Gastroesophageal sphincter (tissue), 4 donors: ENCODE measurements at regions not wholly inside any gene's neighbourhood (a gene's known extent, or its start where the extent isn't known, plus 50 kb on each side); places are given as distances from the start of the nearest gene placed in this dataset.
"Not testable (repeated sequence)": the region's sequence is repeated elsewhere in the genome, so short reads cannot be mapped to it uniquely, and the experiment has no call there.

Source experiments
- ATAC-seq: fragments of 150-250 bp; one replicate; pipeline ENCODE4 v1.9.1; 2016; ENCODE audit warnings: mild to moderate bottlenecking, moderate library complexity
- H3K27ac ChIP-seq, 4 donors: fragments of 200-600 bp; sonication (generic) in 3 of 4; 1 replicate in 3 of 4; 2 replicates in 1 of 4; pipeline ENCODE4 v1.5.1; 2016 to 2019
- H3K27me3 ChIP-seq: fragments of 200-600 bp; sonication (generic); one replicate; pipeline ENCODE4 v1.5.1; 2019
- H3K36me3 ChIP-seq, 2 donors: fragments of 200-600 bp; sonication (generic); one replicate each; pipeline ENCODE4 v1.5.1; 2019; ENCODE audit warnings: control low read depth in 1 of 2
- H3K4me1 ChIP-seq, 3 donors: fragments of 200-600 bp; sonication (generic); 1 replicate in 2 of 3; 2 replicates in 1 of 3; pipeline ENCODE4 v1.5.1; 2016 to 2019; ENCODE audit warnings: control low read depth in 2 of 3
- H3K4me3 ChIP-seq, 2 donors: fragments of 200-600 bp; sonication (generic); one replicate each; pipeline ENCODE4 v1.5.1; 2019; ENCODE audit warnings: mild to moderate bottlenecking in 1 of 2, moderate library complexity in 1 of 2
- H3K9me3 ChIP-seq, 3 donors: fragments of 200-600 bp; sonication (generic); one replicate each; pipeline ENCODE4 v1.5.1; 2017 to 2019; ENCODE audit warnings: control low read depth in 2 of 3
- EP300 ChIP-seq: sonication (generic); formaldehyde crosslinking; IDR thresholded peaks from one replicate; pipeline ENCODE4 v1.6.1; 2017; ENCODE audit warnings: antibody characterized with exemption, mild to moderate bottlenecking
- POLR2A ChIP-seq, 2 donors: fragments of 450-650 bp; IDR thresholded peaks; one replicate each; pipeline ENCODE4 v1.6.1; 2017; ENCODE audit warnings: antibody characterized with exemption in 2 of 2, mild to moderate bottlenecking in 2 of 2, moderate library complexity in 1 of 2
- POLR2AphosphoS5 ChIP-seq: sonication (generic); formaldehyde crosslinking; IDR thresholded peaks from one replicate; pipeline ENCODE4 v1.6.1; 2017; ENCODE audit warnings: antibody characterized with exemption
- WGBS, 2 donors: methylation state at CpG; one replicate each; pipeline ENCODE4 v1.1.5; 2018; ENCODE audit warnings: low coverage in 1 of 2; 5-methylcytosine and 5-hydroxymethylcytosine counted together
- TF ChIP-seq, protein P1 (sequence below), 4 experiments: fragments of 200-600 bp in 2 of 4; fragments of 450-650 bp in 2 of 4; sonication (generic) in 1 of 4; IDR thresholded peaks; one replicate each; pipeline ENCODE4 v1.5.1; 2017 to 2019; ENCODE audit warnings: antibody characterized with exemption in 4 of 4, mild to moderate bottlenecking in 2 of 4, moderate library complexity in 2 of 4

- Histone ChIP-seq H3K36me3 (no peaks in the 10 kb centered on the region), H3K4me3 (no peak overlapping the region), H3K27me3 (no peaks in the 10 kb centered on the region), H3K4me1 (no peaks in the 10 kb centered on the region), H3K27ac (no peak overlapping the region), H3K9me3 (no peaks in the 10 kb centered on the region)
- ATAC-seq: no peak
- TF ChIP-seq POLR2AphosphoS5: no peak
- TF ChIP-seq, protein P1, sequence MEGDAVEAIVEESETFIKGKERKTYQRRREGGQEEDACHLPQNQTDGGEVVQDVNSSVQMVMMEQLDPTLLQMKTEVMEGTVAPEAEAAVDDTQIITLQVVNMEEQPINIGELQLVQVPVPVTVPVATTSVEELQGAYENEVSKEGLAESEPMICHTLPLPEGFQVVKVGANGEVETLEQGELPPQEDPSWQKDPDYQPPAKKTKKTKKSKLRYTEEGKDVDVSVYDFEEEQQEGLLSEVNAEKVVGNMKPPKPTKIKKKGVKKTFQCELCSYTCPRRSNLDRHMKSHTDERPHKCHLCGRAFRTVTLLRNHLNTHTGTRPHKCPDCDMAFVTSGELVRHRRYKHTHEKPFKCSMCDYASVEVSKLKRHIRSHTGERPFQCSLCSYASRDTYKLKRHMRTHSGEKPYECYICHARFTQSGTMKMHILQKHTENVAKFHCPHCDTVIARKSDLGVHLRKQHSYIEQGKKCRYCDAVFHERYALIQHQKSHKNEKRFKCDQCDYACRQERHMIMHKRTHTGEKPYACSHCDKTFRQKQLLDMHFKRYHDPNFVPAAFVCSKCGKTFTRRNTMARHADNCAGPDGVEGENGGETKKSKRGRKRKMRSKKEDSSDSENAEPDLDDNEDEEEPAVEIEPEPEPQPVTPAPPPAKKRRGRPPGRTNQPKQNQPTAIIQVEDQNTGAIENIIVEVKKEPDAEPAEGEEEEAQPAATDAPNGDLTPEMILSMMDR (IDR thresholded peaks at IDR 0.05): no peak
- no peak for TF ChIP-seq EP300
- TF ChIP-seq POLR2A (IDR thresholded peaks at IDR 0.05): no peak
- 65% methylated on average over 4 of the region's 4 CpGs; no CpG with 5 or more reads in 1 of the 2 donors for WGBS, 2 donors
These were observed 61.3 kb upstream of the PAX3 start for GRCh38 chr2:222360146-222360545.

GRCh38 chr2:222360997-222361396 is 62.2 kb upstream of the PAX3 start:
- 100% methylated on average over 1 of the region's 1 CpG for WGBS, 2 donors
- H3K36me3 ChIP-seq: no peaks in the 10 kb centered on the region
- no peak overlapping the region for H3K27ac ChIP-seq
- no peaks in the 10 kb centered on the region for H3K27me3 ChIP-seq
- TF ChIP-seq EP300 (no peak), POLR2A (IDR thresholded peaks at IDR 0.05) (no peak), POLR2AphosphoS5 (no peak)
- TF ChIP-seq, protein P1 (IDR thresholded peaks at IDR 0.05): no peak
- H3K4me3 ChIP-seq: no peak overlapping the region
- no peaks in the 10 kb centered on the region for H3K9me3 ChIP-seq
- H3K4me1 ChIP-seq: no peaks in the 10 kb centered on the region
- ATAC-seq: no peak

DNA sequence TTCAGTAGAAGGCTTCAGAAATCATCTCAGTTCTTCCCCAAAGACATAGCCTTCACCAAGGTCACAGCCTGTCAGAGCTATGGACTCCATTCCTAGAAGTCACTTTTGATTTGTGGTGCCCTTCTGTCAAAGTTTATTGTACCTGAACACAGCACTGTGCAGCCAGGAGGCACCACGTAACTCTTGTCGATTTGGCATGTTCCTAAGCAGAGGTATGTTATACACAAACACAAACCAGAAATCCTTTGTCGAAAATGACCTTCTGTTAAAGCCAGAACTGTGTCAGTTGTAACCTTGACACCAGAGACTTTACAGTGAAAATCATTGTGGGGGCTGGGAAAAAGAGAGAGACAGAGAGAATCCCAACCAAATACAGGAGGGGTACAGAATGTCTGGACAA is 62.6 kb upstream of the SGPP2 start:
- TF ChIP-seq, protein P1 (IDR thresholded peaks at IDR 0.05): no peak
- no peak for TF ChIP-seq POLR2A (IDR thresholded peaks at IDR 0.05)
- no peak for TF ChIP-seq POLR2AphosphoS5
- TF ChIP-seq EP300: no peak

DNA sequence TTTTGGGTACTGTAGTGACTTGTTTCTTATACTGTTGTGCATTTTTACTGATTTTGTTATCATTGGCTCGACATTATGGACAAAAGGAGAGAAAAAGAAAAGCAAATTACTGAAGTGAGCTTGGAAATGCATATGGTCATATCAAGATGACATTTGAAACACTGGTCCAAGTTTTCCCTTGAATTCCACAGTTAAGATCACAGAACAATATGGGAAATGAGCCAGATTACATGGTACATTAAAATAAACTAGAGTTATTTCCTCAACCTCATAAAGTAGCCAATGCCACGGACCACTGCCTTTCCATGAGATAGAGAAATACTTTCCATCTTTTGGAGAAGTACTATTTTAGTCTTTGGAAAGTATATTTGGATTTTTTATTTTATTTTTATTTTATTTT is 62.0 kb upstream of the SGPP2 start:
- no peak overlapping the region for H3K27ac ChIP-seq
- H3K36me3 ChIP-seq: no peaks in the 10 kb centered on the region
- no peaks in the 10 kb centered on the region for H3K9me3 ChIP-seq
- H3K4me1 ChIP-seq: no peaks in the 10 kb centered on the region
- no peak for ATAC-seq
- no peaks in the 10 kb centered on the region for H3K27me3 ChIP-seq
- 56 to 80% methylated on average over 2 of the region's 2 CpGs for WGBS, 2 donors
- TF ChIP-seq POLR2AphosphoS5 (no peak), POLR2A (IDR thresholded peaks at IDR 0.05) (no peak), EP300 (no peak)
- TF ChIP-seq, protein P1 (IDR thresholded peaks at IDR 0.05): no peak
- H3K4me3 ChIP-seq: no peak overlapping the region

More for the DNA sequence above, 62.6 kb upstream of the SGPP2 start:
- Histone ChIP-seq H3K9me3 (no peaks in the 10 kb centered on the region), H3K27ac (no peak overlapping the region), H3K4me1 (no peaks in the 10 kb centered on the region), H3K4me3 (no peak overlapping the region), H3K27me3 (no peaks in the 10 kb centered on the region), H3K36me3 (no peaks in the 10 kb centered on the region)
- no peak for ATAC-seq
- 70% methylated on average over 3 of the region's 3 CpGs; no CpG with 5 or more reads in 1 of the 2 donors for WGBS, 2 donors

DNA sequence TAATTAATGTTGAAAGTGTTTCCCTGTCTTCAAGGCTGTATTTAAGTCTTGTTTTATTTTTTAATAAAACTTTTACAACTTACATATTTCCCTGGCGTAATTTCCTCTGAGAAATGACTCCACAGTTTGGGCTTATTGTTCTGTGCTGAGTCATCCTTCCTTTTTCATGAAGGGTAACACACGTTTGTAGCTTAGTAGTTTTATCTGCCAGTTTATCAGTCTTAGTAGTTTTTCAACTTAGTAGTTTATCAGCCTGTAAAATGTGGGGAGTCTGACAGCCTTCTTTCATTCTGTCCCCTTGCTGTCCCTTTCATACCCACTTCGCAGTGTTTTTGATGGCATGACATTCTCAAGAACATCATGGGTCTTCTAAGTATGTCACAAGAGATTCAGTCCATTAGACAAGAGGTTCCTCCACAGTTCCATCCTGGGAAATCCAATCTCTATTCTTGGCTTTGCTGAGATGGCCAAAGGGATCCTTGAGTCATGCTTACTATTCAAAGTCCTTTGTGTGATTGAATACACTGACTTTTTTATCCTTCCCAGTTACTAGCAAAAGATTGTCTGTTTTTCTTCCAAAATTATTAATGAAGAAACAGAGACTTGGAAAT is 60.0 kb upstream of the SGPP2 start:
- 50 to 55% methylated on average over 3 of the region's 3 CpGs for WGBS, 2 donors
- Histone ChIP-seq H3K27ac (no peak overlapping the region), H3K9me3 (peaks cover 0 to 1% (median 0%) of the 10 kb centered on the region in 3 donors), H3K36me3 (no peaks in the 10 kb centered on the region), H3K27me3 (peaks cover 4% of the 10 kb centered on the region), H3K4me1 (no peaks in the 10 kb centered on the region), H3K4me3 (no peak overlapping the region)
- no peak for ATAC-seq
- TF ChIP-seq POLR2A (IDR thresholded peaks at IDR 0.05) (no peak), POLR2AphosphoS5 (no peak), EP300 (no peak)
- TF ChIP-seq, protein P1 (IDR thresholded peaks at IDR 0.05): no peak

DNA sequence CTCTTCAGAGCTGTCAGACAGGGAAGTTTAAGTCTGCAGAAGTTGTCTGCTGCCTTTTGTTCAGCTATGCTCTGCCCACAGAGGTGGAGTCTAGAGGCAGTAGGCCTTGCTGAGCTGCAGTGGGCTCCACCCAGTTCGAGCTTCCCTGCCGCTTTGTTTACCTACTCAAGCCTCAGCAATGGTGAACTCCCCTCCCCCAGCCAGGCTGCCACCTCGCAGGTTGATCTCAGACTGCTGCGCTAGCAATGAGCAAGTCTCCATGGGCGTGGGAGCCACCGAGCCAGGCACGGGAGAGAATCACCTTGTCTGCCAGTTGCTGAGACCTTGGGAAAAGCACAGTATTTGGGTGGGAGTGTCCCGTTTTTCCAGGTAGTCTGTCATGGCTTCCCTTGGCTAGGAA is 56.1 kb upstream of the SGPP2 start:
- not testable (repeated sequence) for ATAC-seq, H3K4me3 ChIP-seq, H3K36me3 ChIP-seq, H3K4me1 ChIP-seq, H3K27ac ChIP-seq
- peaks cover 0 to 29% (median 0%) of the 10 kb centered on the region in 3 donors for H3K9me3 ChIP-seq
- no CpG with 5 or more reads among the region's 8 CpGs for WGBS, 2 donors
- H3K27me3 ChIP-seq: peaks cover 12% of the 10 kb centered on the region
